GM18907 (cell line): ENCODE measurements at regions not wholly inside any gene's neighbourhood (a gene's known extent, or its start where the extent isn't known, plus 50 kb on each side); places are given as distances from the start of the nearest gene placed in this dataset.
"Not testable (repeated sequence)": the region's sequence is repeated elsewhere in the genome, so short reads cannot be mapped to it uniquely, and the experiment has no call there.

Experiments
- ATAC-seq: cut with Tn5 transposase; IDR thresholded peaks from one replicate; pipeline ENCODE4 v1.9.1; 2021; ENCODE audit warnings: mild to moderate bottlenecking, moderate library complexity; ENCODE audit not compliant: unreplicated experiment

GRCh38 chr1:73516451-73516850, 681.5 kb downstream of the LRRIQ3 start:
- no peak for ATAC-seq

- no peak for ATAC-seq
These were observed 686.9 kb downstream of the LRRIQ3 start for GRCh38 chr1:73511038-73511437.

- no peak for ATAC-seq
These were observed 697.8 kb downstream of the LRRIQ3 start for GRCh38 chr1:73500154-73500553.

DNA sequence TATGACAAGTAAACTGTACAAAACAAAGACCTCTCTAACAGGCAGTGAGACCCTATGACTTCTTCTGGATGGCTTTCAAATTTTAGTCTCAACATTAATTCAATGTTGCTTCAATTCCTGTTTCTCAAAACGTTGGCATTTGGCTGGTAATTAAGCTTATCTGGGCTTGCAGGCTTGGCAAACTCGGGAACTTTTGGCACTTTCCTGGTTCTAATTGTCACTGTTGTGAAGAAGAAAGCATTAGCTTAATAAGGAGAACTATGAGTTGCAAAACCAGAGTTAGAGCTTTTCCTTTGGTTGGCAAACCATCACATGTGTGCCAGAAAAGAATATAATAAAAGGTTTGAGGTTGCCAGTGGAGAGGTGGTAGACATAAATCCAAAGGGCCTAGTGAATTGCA, 698.3 kb downstream of the LRRIQ3 start:
- ATAC-seq = no peak

- no peak for ATAC-seq
These were observed 706.4 kb downstream of the LRRIQ3 start for GRCh38 chr1:73491621-73492020.

GRCh38 chr1:73475316-73475870, 722.6 kb downstream of the LRRIQ3 start:
- no peak for ATAC-seq

DNA sequence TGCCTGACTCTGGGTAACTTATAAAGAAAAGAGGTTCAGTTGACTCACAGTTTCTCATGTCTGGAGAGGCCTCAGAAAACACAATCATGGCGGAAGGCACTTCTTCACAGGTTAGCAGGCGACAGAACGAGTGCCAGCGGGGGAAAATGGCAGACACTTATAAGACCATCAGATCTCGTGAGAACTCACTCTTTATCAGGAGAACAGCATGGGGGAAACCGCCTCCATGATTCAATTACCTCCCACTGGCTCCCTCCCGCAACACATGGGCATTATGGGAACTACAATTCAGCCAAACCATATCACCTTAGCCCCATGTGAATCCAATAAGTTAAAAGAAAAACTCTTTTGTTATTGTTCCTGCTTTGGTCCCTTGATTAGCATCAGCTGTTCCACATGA, 725.2 kb downstream of the LRRIQ3 start:
- no peak for ATAC-seq

DNA sequence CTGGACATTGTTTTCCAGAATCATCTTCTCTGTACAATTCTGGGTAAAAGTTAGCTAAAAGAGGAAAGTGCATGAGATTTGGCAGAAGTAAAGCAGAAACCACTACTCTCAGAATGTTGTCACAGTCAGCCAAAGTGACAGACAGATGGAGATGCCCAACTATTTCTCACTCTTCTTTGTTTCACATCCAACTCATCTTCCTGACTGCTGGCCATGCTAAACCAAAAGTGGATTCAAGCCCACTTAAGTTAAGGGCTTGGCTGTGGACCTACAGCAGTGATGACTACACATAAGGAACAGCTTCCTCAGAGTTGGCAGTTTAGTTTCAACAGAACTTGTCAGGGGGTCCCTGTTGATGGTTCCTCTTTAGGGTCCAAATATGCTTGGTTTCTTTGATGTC, 730.2 kb downstream of the LRRIQ3 start:
- ATAC-seq = no peak

- ATAC-seq = no peak
These were observed 734.1 kb downstream of the LRRIQ3 start for GRCh38 chr1:73463873-73464272.

DNA sequence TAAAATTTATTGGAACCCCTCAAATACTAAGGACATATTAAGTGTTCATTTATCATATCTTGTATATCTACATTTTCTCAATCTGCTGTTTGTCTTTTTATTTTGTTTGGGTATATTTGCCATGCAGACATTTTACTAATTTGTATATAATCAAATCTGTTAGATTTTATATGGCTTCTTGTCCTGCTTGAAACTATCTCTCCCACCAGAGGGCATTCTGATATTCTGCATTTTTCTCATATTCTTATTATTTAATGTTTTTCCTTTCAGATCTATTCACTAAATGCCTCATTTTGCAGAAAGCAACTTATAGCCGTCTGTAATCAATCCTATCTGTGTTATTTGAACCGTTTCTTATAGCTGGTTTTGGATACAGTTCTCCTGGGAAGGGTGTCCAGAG, 745.5 kb downstream of the LRRIQ3 start:
- no peak for ATAC-seq

GRCh38 chr1:73450668-73451067, 747.3 kb downstream of the LRRIQ3 start:
- not testable (repeated sequence) for ATAC-seq

DNA sequence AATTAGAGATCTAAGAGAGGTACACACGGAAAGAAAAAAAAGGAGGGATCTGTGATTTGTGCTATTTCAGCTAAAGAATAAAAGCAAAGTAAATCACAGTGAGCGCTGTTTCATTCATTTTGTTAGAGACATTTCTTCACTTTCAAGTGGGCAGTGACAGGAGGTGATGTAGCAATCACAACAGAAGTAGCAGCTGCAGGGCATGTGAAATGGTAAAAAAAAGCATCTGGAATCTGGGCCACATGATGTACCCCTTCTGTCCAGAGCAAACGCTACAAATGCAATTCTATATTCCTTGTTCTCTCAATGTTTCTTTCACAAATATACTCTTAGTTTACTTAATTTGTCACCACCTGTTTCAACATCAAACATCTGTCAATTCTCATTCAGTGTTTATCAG, 786.5 kb downstream of the LRRIQ3 start:
- ATAC-seq = no peak

- ATAC-seq = no peak
These were observed 796.3 kb downstream of the LRRIQ3 start for GRCh38 chr1:73401666-73402065.

DNA sequence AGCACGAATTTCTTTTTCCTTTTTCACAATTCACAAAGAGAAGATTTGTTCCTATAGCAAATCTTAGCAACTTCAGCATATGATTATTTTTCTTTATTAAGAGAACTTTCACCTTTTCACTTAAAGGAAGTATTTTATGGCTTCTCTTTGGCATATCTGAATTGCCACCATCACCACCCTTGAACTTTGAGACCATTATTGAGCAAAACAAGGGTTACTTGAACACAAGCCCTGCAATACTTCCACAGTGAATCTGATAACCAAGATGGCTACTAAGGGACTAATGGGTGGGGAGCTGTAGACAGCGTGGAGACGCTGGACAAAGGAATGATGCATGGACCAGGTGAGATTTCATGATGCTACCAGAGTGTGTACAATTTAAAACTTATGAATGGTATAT, 815.0 kb downstream of the LRRIQ3 start:
- no peak for ATAC-seq

DNA sequence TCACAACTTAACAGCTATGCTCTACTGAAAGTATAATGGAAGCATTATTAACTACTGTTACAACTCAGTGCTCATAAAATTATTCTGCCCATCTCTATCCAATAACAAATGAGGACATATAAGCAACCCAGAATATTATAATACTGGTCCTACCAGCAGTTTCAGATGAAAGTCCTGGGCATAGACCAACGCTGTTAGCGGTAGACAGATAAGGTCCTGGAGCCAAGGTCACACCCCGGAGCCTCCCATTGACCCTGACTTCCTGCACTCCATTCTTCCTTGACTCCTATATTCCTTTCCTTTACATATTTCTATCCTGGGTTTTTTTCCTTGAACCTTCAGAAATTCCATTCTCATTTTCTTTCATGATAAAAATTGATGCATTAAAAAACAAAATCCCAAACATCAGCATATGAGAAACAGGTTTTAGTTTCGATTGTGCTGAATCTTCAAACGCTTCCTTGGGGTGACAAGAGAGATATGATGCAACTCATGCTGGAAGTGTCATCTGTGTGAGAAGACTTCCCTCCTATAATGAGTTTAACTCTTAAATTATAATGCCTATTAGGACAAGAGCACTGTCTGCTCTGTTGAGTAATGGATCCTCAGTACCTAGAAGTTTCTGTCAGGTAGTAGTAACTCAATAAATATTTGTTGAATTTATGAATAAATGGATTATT, 831.1 kb downstream of the LRRIQ3 start:
- ATAC-seq = no peak

GRCh38 chr1:73359001-73359400, 839.0 kb downstream of the LRRIQ3 start:
- no peak for ATAC-seq

- no peak for ATAC-seq
These were observed 841.5 kb downstream of the LRRIQ3 start for GRCh38 chr1:73356485-73356884.

GRCh38 chr1:73343947-73344346, 854.0 kb downstream of the LRRIQ3 start:
- ATAC-seq = no peak

GRCh38 chr1:73333847-73334503, 864.0 kb downstream of the LRRIQ3 start:
- no peak for ATAC-seq

- ATAC-seq = no peak
These were observed 866.2 kb downstream of the LRRIQ3 start for GRCh38 chr1:73331726-73332125.

GRCh38 chr1:73327998-73328397, 870.0 kb downstream of the LRRIQ3 start:
- no peak for ATAC-seq

DNA sequence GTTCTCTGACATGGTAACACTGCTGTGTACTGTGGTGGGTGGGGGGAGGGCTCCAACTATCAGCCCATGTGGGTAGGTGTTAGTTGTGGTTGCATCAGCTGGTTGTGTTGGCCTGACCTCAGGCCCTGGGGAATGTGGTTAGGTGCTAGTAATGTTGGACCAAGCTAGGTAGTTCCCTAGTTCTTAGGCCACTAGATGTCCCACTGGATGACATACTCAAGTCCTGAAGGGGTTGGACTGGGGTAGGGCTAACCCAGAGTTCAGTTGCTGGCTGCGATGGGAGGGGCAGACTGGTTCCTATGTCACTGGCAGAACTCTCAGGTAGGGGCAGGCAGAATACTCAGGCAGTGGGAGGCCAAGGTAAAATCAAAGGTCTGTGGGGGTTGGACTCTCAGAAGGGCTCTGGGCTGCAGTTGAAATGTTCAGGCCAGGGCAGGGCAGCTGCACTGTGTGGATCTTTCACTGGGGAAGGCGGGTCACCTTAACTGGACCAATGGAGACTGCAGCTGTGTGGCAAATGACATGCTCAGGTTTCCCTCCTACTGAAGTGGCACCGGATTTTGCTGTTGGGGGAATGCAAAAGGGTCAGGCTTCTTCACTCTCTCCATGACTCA, 870.7 kb downstream of the LRRIQ3 start:
- ATAC-seq = no peak
